Fibroblast of lung (primary cell): ENCODE measurements at regions not wholly inside any gene's neighbourhood (a gene's known extent, or its start where the extent isn't known, plus 50 kb on each side); places are given as distances from the start of the nearest gene placed in this dataset.
A peak's percentile ranks its signal among the peaks of the same experiment; 100 is the strongest.
"Not testable (repeated sequence)": the region's sequence is repeated elsewhere in the genome, so short reads cannot be mapped to it uniquely, and the experiment has no call there.

Experiments used
- DNase-seq, 2 donors: peaks; one replicate each; pipeline versions ENCODE4 v3.0.0 to v3.0.0-alpha.2; 2010; ENCODE audit warnings: low read depth in 2 of 2
- H2AFZ ChIP-seq: 2 replicates; pipeline ENCODE4 v1.5.1; 2012; ENCODE audit warnings: low read length, control low read depth, inconsistent platforms
- H3K27ac ChIP-seq: 2 replicates; pipeline ENCODE4 v1.5.1; 2011; ENCODE audit warnings: low read length, control low read depth; ENCODE audit not compliant: insufficient read depth
- H3K27me3 ChIP-seq: 2 replicates; pipeline ENCODE4 v1.5.1; 2011; ENCODE audit warnings: mild to moderate bottlenecking, low read length; ENCODE audit not compliant: control insufficient read depth, insufficient read depth
- H3K36me3 ChIP-seq: 2 replicates; pipeline ENCODE4 v1.5.1; 2011; ENCODE audit warnings: low read length; ENCODE audit not compliant: control insufficient read depth, insufficient read depth
- H3K4me1 ChIP-seq: 2 replicates; pipeline ENCODE4 v1.5.1; 2011; ENCODE audit warnings: low read length; ENCODE audit not compliant: control insufficient read depth, insufficient read depth; ENCODE audit errors: extremely low read depth
- H3K4me2 ChIP-seq: 2 replicates; pipeline ENCODE4 v1.5.1; 2011; ENCODE audit warnings: low read length, control low read depth; ENCODE audit not compliant: insufficient read depth; ENCODE audit errors: extremely low read depth
- H3K4me3 ChIP-seq, 4 experiments: fragments of 200-600 bp in 1 of 4; sonication (generic) in 1 of 4; replicated peaks in 1 of 4; 2 replicates each; pipeline ENCODE4 v1.5.1; 2011 to 2016; ENCODE audit warnings: low read length in 4 of 4, low read depth in 3 of 4, mild to moderate bottlenecking in 3 of 4, control low read depth in 2 of 4, inconsistent platforms in 1 of 4, mixed read lengths in 1 of 4; ENCODE audit not compliant: insufficient read depth in 1 of 4; ENCODE audit errors: control extremely low read depth in 1 of 4
- H3K79me2 ChIP-seq: 2 replicates; pipeline ENCODE4 v1.5.1; 2012; ENCODE audit warnings: mild to moderate bottlenecking, low read length, inconsistent platforms; ENCODE audit not compliant: control insufficient read depth, insufficient read depth
- H3K9ac ChIP-seq: 2 replicates; pipeline ENCODE4 v1.5.1; 2011; ENCODE audit warnings: mild to moderate bottlenecking, low read length, control low read depth; ENCODE audit not compliant: insufficient read depth
- H3K9me3 ChIP-seq: 2 replicates; pipeline ENCODE4 v1.5.1; 2012; ENCODE audit warnings: low read depth, low read length; ENCODE audit not compliant: control insufficient read depth, insufficient read depth
- H4K20me1 ChIP-seq: 2 replicates; pipeline ENCODE4 v1.5.1; 2011; ENCODE audit warnings: low read length; ENCODE audit not compliant: control insufficient read depth, insufficient read depth; ENCODE audit errors: extremely low read depth
- EZH2 ChIP-seq: IDR thresholded peaks from 2 replicates; pipeline ENCODE4 v1.5.1; 2012; ENCODE audit warnings: low read length, control low read depth, mild to moderate bottlenecking; ENCODE audit errors: missing control alignments
- TF ChIP-seq, protein P1 (sequence below), 2 donors: IDR thresholded peaks in 1 of 2; conservative IDR thresholded peaks in 1 of 2; 1 replicate in 1 of 2; 2 replicates in 1 of 2; pipeline ENCODE4 v1.5.1; 2011 to 2012; ENCODE audit warnings: low read length in 2 of 2, control low read depth in 1 of 2, inconsistent platforms in 1 of 2, low read depth in 1 of 2, mild to moderate bottlenecking in 1 of 2

- no peak overlapping the region for H3K4me2 ChIP-seq
- no peak for DNase-seq
- no peaks in the 10 kb centered on the region for H3K4me1 ChIP-seq
- H4K20me1 ChIP-seq, result no peaks in the 10 kb centered on the region
- no peak overlapping the region for H2AFZ ChIP-seq
- H3K27me3 ChIP-seq, result no peaks in the 10 kb centered on the region
- no peaks in the 10 kb centered on the region for H3K9me3 ChIP-seq
- H3K27ac ChIP-seq, result no peak overlapping the region
- TF ChIP-seq EZH2, result no peak
- TF ChIP-seq, protein P1, sequence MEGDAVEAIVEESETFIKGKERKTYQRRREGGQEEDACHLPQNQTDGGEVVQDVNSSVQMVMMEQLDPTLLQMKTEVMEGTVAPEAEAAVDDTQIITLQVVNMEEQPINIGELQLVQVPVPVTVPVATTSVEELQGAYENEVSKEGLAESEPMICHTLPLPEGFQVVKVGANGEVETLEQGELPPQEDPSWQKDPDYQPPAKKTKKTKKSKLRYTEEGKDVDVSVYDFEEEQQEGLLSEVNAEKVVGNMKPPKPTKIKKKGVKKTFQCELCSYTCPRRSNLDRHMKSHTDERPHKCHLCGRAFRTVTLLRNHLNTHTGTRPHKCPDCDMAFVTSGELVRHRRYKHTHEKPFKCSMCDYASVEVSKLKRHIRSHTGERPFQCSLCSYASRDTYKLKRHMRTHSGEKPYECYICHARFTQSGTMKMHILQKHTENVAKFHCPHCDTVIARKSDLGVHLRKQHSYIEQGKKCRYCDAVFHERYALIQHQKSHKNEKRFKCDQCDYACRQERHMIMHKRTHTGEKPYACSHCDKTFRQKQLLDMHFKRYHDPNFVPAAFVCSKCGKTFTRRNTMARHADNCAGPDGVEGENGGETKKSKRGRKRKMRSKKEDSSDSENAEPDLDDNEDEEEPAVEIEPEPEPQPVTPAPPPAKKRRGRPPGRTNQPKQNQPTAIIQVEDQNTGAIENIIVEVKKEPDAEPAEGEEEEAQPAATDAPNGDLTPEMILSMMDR (conservative IDR thresholded peaks at IDR 0.05 in 1 of 2, IDR thresholded peaks at IDR 0.05 in 1 of 2; ENCODE audit: low read depth in 1 of 2, low read length in 2 of 2), result no peak
- H3K4me3 ChIP-seq, result no peak overlapping the region
- H3K79me2 ChIP-seq, result no peaks in the 10 kb centered on the region
- no peaks in the 10 kb centered on the region for H3K36me3 ChIP-seq
- H3K9ac ChIP-seq, result no peak overlapping the region
Observed at GRCh38 chrX:138889149-138889548, 177.6 kb upstream of the FGF13 start.

GRCh38 chrX:138886769-138887168 is 175.3 kb upstream of the FGF13 start:
- Histone ChIP-seq H3K4me2 (no peak overlapping the region), H3K4me3 (no peak overlapping the region), H3K27ac (no peak overlapping the region), H3K27me3 (no peaks in the 10 kb centered on the region), H3K79me2 (no peaks in the 10 kb centered on the region), H3K4me1 (no peaks in the 10 kb centered on the region), H2AFZ (no peak overlapping the region), H3K36me3 (no peaks in the 10 kb centered on the region), H3K9me3 (no peaks in the 10 kb centered on the region), H3K9ac (no peak overlapping the region), H4K20me1 (no peaks in the 10 kb centered on the region)
- peak in 1 of 2 donors; percentile 49 for DNase-seq
- TF ChIP-seq EZH2, result no peak
- TF ChIP-seq, protein P1 (conservative IDR thresholded peaks at IDR 0.05 in 1 of 2, IDR thresholded peaks at IDR 0.05 in 1 of 2; ENCODE audit: low read depth in 1 of 2, low read length in 2 of 2), result no peak

- peak; percentile 21 to 76 for DNase-seq
- Histone ChIP-seq H2AFZ (no peak overlapping the region), H3K9me3 (no peaks in the 10 kb centered on the region), H3K79me2 (no peaks in the 10 kb centered on the region), H4K20me1 (no peaks in the 10 kb centered on the region), H3K27ac (no peak overlapping the region), H3K9ac (no peak overlapping the region), H3K4me1 (no peaks in the 10 kb centered on the region), H3K27me3 (no peaks in the 10 kb centered on the region), H3K4me2 (no peak overlapping the region), H3K36me3 (no peaks in the 10 kb centered on the region), H3K4me3 (no peak overlapping the region)
- TF ChIP-seq EZH2, result no peak
- TF ChIP-seq, protein P1 (conservative IDR thresholded peaks at IDR 0.05 in 1 of 2, IDR thresholded peaks at IDR 0.05 in 1 of 2; ENCODE audit: low read depth in 1 of 2, low read length in 2 of 2), result no peak
Observed at GRCh38 chrX:138885886-138886285, 174.4 kb upstream of the FGF13 start.

DNA sequence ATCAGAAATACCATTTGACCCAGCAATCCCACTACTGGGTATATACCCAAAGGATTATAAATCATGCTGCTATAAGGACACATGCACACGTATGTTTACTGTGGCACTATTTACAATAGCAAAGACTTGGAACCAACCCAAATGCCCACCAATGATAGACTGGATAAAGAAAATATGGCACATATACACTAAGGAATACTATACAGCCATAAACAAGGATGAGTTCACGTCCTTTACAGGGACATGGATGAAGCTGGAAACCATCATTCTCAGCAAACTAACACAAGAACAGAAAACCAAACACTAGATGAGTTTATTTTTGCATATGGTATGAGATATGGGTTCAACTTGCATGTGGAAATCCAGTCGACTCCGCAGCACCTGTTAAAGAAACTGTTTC is 168.8 kb upstream of the FGF13 start:
- not testable (repeated sequence) for H4K20me1 ChIP-seq, H3K36me3 ChIP-seq, H3K4me1 ChIP-seq, H3K79me2 ChIP-seq, H3K9ac ChIP-seq, H3K27ac ChIP-seq, DNase-seq, H3K27me3 ChIP-seq, H2AFZ ChIP-seq, H3K9me3 ChIP-seq, H3K4me3 ChIP-seq, H3K4me2 ChIP-seq
